HG03354 (cell line): ENCODE measurements at regions not wholly inside any gene's neighbourhood (a gene's known extent, or its start where the extent isn't known, plus 50 kb on each side); places are given as distances from the start of the nearest gene placed in this dataset.

Experiments used
- ATAC-seq: cut with Tn5 transposase; IDR thresholded peaks from one replicate; pipeline ENCODE4 v1.9.1; 2021; ENCODE audit warnings: mild to moderate bottlenecking; ENCODE audit not compliant: unreplicated experiment, poor library complexity, severe bottlenecking

DNA sequence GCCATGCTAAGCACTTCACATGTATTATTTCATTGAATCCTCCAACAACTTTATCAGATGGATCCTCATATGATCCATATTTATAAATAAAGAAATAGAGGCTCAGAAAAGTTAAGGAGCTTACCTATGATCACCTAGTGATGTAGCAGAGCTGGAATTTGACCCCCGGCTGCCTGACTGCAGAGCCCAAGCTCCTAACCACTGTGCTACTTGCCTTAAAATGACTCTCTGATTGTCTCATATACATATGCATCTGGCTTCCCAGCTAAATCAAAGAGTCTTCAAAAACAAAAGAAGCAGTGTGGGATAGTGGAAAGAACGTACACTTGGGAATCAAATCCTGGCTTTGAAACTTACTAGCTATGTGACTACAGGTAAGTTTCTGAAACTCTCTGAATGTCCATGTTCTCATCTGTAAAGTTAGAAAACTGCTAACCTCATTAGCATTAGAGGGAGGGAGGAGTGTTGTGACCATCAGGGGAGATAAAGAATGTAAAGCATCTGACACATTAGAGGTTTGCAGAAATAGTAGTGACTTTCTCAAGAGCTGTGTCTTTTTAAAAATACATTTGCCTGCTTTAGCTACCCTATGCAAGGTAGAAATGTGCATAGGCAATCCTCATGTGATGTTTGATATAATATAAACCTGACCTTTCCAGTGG lies 67.2 kb upstream of the BARHL2 start:
- ATAC-seq = no peak

DNA sequence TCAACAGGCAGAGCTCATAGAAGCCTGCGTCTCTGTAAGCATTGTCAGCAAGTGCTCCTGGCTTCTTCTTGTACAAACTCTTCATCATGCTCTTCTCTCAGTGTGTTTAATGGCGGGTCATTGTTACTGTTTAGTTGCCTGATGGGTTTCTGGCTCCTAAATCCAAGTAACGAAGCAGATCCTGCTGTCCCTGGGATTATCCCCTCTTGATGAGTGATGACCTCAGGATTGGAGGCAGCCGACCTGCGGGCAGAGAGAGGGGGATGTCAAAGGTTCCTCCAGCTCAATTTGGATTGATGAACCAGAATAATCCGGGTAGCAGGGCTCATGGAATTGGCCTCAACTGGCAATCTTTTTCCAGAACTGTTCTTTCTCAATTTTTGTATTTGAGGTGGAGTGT lies 66.1 kb upstream of the BARHL2 start:
- ATAC-seq = no peak

DNA sequence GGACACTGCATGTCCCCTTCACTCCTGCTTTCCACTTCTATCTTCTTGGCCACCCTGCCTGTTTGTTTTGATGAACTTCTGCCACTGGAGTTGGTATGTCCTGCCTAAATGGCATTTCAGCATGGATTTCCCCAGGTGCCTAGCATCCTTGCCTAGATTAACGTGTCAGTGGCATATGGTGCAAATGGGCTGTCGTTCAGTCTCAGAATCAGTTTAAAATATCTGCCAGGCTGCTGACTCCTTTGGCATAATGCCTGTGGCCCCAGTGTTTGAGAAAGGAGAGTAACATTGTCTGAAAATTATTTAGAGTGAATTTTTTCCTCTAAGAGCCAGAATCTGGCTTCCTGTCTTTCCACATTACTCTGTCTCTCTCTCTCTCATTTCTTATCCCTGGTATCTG lies 64.9 kb upstream of the BARHL2 start:
- ATAC-seq = no peak

DNA sequence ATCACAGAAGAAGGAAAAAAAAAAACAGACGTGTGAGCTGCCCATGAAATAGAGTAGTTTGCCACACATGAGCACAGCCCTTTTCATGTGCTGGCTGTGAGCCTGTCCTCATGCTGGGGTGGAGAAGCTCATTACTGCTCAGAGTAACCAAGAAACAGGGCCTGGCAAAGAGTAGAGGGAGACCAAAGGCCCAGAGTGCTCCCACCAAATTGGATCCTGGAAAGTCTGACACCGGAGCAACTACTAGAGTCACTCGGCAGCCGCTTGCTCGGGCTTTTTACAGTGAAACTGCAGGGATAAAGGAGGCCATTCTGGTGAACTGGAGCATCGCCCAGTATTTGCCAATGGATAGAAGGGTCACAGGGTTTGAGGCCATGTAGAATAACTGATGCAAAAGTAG lies 64.4 kb upstream of the BARHL2 start:
- no peak for ATAC-seq

DNA sequence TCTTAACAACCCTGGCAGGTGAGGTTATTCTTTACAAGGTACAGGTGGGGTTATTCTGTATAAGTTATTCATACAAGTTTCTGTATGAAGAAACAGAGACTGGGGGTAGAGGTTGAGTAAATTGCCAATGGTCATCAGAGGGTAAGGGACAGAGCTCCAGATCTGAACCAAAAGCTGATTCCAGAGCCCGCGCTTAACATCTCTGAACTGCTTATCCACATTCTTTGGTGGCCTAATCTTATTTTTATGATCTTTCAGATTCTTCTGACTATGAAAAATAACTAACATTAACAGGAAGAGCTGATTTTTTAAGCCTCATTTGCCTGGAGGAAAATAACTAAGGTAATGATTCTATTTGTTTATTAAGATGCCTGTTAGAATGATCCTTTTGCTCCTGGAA lies 63.9 kb upstream of the BARHL2 start:
- no peak for ATAC-seq

DNA sequence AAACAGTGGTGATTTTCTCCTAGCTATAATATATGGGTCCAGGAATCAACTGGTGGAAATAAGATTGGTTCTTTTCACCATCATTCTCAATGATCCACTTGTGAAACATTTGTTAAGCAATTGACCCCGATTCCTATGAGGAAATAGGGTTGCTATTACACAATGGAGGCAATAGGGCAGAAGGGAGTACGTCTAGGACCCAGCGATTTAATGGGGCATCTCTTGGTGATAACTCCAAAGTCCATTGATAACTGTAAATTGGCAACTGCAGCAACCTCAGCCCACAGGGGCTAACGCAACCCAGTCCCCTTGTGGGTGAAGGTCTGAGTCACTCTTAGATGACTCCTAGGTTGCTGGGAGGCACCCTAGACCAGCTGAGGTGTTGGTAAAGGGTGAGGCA lies 62.5 kb upstream of the BARHL2 start:
- no peak for ATAC-seq

DNA sequence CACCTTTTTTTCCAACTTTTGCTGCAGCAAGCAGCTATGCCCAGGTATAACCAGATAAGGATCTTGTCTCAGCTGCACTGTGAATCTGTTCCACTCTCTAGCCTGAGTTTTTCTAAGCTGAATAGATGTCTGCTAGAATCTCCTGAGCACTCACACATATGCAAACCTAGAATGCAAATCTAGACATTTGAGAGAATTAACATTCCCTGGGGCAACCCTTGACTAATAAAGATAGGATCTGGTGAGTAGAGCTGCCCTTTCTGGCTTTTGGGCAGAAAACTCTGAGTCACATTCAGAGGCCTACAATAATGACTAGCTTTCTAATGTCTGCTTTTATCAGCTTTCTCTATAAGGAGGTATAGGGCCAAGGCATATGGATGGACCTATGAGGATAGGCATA lies 61.4 kb upstream of the BARHL2 start:
- no peak for ATAC-seq

DNA sequence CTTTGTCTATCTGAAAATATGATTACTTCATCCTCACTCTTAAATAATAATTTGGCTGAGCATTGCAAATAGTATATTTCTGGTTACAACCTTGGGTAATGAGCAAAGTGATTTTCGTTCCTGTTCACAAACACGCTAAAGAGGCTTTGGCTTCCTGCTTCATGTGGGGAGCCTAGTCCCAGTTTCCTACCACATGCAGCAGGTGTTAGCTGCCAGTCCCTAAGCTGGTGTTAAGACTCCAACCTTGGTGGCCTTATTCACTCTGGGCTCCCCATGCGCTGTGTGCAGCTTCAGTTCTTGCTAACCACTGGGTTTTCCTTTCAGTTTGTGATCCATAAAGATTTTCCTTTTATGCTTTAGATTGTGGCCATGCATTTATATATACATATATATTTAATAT lies 56.7 kb upstream of the BARHL2 start:
- ATAC-seq = no peak

DNA sequence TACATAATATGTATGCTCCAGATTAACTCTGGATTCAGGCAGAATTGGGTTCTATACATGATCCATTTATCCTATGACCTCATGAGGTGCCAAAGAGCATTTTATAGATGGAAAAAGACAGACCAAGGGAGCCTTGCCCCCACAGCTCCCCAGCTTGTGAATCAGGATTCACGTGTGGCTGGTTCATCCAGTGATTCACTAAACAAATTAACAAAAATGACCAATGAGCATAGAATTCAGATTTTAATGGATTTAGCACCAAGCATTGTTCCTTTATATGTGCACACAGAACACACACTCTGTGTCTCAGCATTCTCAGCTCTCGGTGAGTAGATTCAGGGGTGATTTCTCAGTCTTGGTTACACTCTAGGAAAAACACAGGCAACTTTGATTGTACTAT lies 51.7 kb upstream of the BARHL2 start:
- ATAC-seq = no peak

DNA sequence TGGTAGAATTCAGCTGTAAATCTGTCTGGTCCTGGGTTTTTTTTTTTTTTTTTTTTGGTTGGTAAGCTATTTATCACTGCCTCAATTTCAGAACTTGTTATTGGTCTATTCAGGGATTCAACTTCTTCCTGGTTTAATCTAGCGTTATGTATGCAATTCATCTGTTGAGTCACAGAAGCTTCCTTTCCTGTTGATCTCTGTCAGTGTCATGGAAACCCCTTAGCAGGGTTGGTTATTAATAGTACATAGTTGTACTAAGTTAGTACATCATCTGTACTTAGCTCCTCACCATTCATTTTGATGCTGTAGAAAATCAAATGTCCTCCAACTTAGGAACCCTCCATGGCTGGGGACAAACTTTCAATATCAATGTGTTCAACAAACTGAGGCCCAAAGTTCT lies 51.0 kb upstream of the BARHL2 start:
- ATAC-seq = no peak
